Colonic mucosa (tissue), 4 donors: ENCODE measurements at regions not wholly inside any gene's neighbourhood (a gene's known extent, or its start where the extent isn't known, plus 50 kb on each side); places are given as distances from the start of the nearest gene placed in this dataset.

Source experiments
- DNase-seq: peaks from one replicate; pipeline ENCODE4 v3.0.0-alpha.2; 2020
- H3K27ac ChIP-seq: fragments of 200-600 bp; one replicate; pipeline ENCODE4 v1.8.0; 2021
- H3K27me3 ChIP-seq: fragments of 200-600 bp; one replicate; pipeline ENCODE4 v1.8.0; 2021
- H3K36me3 ChIP-seq: fragments of 200-600 bp; one replicate; pipeline ENCODE4 v1.8.0; 2021
- H3K4me1 ChIP-seq: fragments of 200-600 bp; one replicate; pipeline ENCODE4 v1.8.0; 2021; ENCODE audit warnings: mild to moderate bottlenecking
- H3K4me3 ChIP-seq: fragments of 200-600 bp; one replicate; pipeline ENCODE4 v1.8.0; 2021
- H3K9ac ChIP-seq, 2 donors: one replicate each; pipeline ENCODE4 v1.7.0; 2013; ENCODE audit warnings: control low read depth in 2 of 2, low read depth in 2 of 2, low read length in 2 of 2
- H3K9me3 ChIP-seq: fragments of 200-600 bp; one replicate; pipeline ENCODE4 v1.8.0; 2021
- CTCF ChIP-seq: fragments of 200-600 bp; IDR thresholded peaks from one replicate; pipeline ENCODE4 v1.8.0; 2022; ENCODE audit warnings: antibody characterized with exemption, mild to moderate bottlenecking
- intact Hi-C: fragments of 100-400 bp; cut with DNase I; formaldehyde crosslinking; loops from one replicate; pipeline ENCODE4 v1.14.1; 2022
- donor health status: healthy.
- donor health status: DM: no; HTN: no; CAD: no.
- donor health status: DM: no; HTN: no; CAD: no.

- no peaks in the 10 kb centered on the region for H3K9me3 ChIP-seq
Measured at GRCh38 chr22:26952004-26952403, 294.6 kb downstream of the MIAT start.

GRCh38 chr22:26952451-26953011, 295.1 kb downstream of the MIAT start:
- TF ChIP-seq CTCF: no peak
- intact Hi-C loops: no loop called here
- H3K27me3 ChIP-seq: no peaks in the 10 kb centered on the region
- no peak for DNase-seq
- no peaks in the 10 kb centered on the region for H3K4me1 ChIP-seq
- H3K9me3 ChIP-seq: no peaks in the 10 kb centered on the region
- H3K4me3 ChIP-seq: no peak overlapping the region
- H3K9ac ChIP-seq: no peak overlapping the region
- H3K27ac ChIP-seq: no peak overlapping the region
- no peaks in the 10 kb centered on the region for H3K36me3 ChIP-seq

More at GRCh38 chr22:26952004-26952403, 294.6 kb downstream of the MIAT start:
- Histone ChIP-seq H3K36me3 (no peaks in the 10 kb centered on the region), H3K4me3 (no peak overlapping the region), H3K27ac (no peak overlapping the region), H3K4me1 (no peaks in the 10 kb centered on the region), H3K9ac (no peak overlapping the region), H3K27me3 (no peaks in the 10 kb centered on the region)
- no peak for DNase-seq
- intact Hi-C loops: no loop called here
- no peak for TF ChIP-seq CTCF

- Histone ChIP-seq H3K27me3 (no peaks in the 10 kb centered on the region), H3K36me3 (no peaks in the 10 kb centered on the region), H3K9ac (no peak overlapping the region), H3K9me3 (no peaks in the 10 kb centered on the region), H3K27ac (no peak overlapping the region), H3K4me1 (no peaks in the 10 kb centered on the region), H3K4me3 (no peak overlapping the region)
- no peak for TF ChIP-seq CTCF
- intact Hi-C loops: no loop called here
- no peak for DNase-seq
Measured at GRCh38 chr22:26953012-26953883, 295.9 kb downstream of the MIAT start.

- no peak overlapping the region for H3K9ac ChIP-seq
- H3K27ac ChIP-seq: no peak overlapping the region
- no peak for DNase-seq
- intact Hi-C loops: no loop called here
- H3K4me1 ChIP-seq: no peaks in the 10 kb centered on the region
- no peak overlapping the region for H3K4me3 ChIP-seq
- TF ChIP-seq CTCF: no peak
- H3K9me3 ChIP-seq: no peaks in the 10 kb centered on the region
- no peaks in the 10 kb centered on the region for H3K27me3 ChIP-seq
- no peaks in the 10 kb centered on the region for H3K36me3 ChIP-seq
Measured at GRCh38 chr22:26956371-26956770, 299.0 kb downstream of the MIAT start.

- Histone ChIP-seq H3K27me3 (no peaks in the 10 kb centered on the region), H3K36me3 (no peaks in the 10 kb centered on the region), H3K9ac (no peak overlapping the region), H3K4me1 (no peaks in the 10 kb centered on the region), H3K4me3 (no peak overlapping the region), H3K9me3 (no peaks in the 10 kb centered on the region), H3K27ac (no peak overlapping the region)
- DNase-seq: no peak
- no peak for TF ChIP-seq CTCF
- intact Hi-C loops: no loop called here
Measured at GRCh38 chr22:26957176-26957575, 299.8 kb downstream of the MIAT start.
